GM18868 (cell line): ENCODE measurements at regions not wholly inside any gene's neighbourhood (a gene's known extent, or its start where the extent isn't known, plus 50 kb on each side); places are given as distances from the start of the nearest gene placed in this dataset.
"Not testable (repeated sequence)": the region's sequence is repeated elsewhere in the genome, so short reads cannot be mapped to it uniquely, and the experiment has no call there.

ENCODE experiments used
- ATAC-seq: cut with Tn5 transposase; IDR thresholded peaks from one replicate; pipeline ENCODE4 v1.9.1; 2021; ENCODE audit warnings: mild to moderate bottlenecking, moderate library complexity; ENCODE audit not compliant: unreplicated experiment

GRCh38 chr12:124707316-124707715, 139.9 kb upstream of the NCOR2 start:
- ATAC-seq = no peak

DNA sequence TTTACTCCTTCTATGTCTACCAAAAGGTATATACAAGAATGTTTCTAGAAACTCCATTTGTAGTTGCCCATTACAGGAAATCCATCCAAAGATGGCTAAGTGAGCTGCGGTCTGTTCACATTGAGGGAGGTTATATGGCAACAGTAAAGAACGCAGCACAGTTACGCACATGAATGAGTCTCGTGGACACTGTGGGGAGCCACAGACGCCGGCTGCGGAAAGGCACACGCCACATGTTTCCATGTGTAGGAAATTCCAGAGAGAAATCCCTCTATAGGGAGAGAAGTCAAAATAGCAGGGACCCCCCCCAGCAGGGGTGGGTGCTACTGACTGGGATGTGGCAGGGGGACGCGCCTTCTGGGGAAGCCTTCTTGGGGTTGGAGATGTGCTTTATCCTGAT, 139.0 kb upstream of the NCOR2 start:
- ATAC-seq = no peak

- ATAC-seq = no peak
Observed at GRCh38 chr12:124705545-124706138, 138.2 kb upstream of the NCOR2 start.

DNA sequence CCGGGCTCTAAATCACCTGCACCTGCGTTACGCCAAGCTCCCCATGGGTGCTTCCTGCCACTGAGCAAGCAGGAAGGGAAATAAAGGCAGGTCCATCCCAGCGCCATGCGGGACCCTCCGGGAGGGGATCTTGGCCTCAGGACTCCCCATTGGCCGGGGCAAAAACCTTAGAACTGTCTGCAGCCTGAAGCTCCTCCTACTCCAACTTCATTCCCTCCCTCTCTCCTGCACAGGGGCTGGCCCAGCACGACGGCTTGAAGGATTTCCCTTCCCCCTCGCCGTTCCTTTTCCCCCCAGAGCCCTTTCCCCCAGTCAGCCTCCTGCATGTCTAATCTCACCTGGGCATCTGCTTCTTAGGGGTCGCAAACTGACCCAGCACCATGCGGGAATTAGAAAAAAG, 137.2 kb upstream of the NCOR2 start:
- no peak for ATAC-seq

GRCh38 chr12:124703856-124704255, 136.4 kb upstream of the NCOR2 start:
- ATAC-seq = no peak

GRCh38 chr12:124702736-124703135, 135.3 kb upstream of the NCOR2 start:
- no peak for ATAC-seq

- ATAC-seq = no peak
Observed at GRCh38 chr12:124700810-124701592, 133.6 kb upstream of the NCOR2 start.

GRCh38 chr12:124699909-124700308, 132.5 kb upstream of the NCOR2 start:
- ATAC-seq = no peak

DNA sequence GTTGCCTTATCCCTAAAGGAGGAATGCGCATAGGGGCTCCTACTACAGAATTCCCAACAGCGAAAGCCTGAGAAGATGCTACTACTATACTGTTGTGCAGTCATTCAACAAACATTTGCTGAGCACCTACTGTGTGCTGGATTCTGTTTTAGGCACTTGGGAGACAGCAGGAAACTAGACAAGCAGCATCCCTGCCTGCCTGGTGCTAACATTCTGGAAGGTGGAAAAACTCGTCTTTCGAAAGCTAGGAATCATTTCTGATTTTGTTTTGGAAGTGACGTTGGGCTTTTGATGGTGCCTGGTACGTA, 131.5 kb upstream of the NCOR2 start:
- no peak for ATAC-seq

DNA sequence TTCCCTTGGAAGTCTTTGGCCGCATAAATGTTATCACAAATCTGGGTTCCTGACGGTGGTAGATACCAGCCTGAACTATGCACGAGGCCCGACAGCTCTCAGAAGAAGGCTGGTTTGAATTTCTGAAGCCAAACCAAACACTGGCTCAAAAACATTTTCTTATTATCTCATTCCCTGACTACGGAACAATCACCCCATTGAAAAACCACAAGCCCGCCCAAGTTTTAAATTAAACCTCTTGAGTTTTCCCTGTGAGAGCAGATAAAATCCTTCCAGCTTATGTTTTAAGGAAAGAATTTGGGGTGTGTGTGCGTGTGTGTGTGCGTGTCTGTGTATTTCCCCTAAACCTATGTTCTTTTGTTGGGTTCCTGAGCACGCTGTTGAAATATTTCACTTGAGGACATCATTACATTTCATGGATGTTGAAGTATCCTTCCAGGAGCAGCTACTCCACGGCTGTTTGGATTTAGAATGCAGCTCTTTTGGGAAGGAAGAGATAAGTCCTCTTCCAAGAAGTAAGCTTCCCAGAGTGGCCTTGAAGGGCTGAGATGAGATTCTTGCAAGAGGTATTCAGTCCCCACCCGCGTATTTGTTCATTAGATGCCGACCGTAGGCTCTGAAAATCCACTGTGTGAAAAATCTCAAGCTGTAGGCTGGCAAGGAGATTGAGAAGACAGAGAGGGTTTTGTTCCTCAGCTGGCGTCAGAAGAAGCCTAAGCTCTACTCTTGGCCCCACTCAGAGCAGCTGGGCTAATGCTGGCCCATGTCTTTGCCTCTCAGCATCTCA, 131.0 kb upstream of the NCOR2 start:
- no peak for ATAC-seq

DNA sequence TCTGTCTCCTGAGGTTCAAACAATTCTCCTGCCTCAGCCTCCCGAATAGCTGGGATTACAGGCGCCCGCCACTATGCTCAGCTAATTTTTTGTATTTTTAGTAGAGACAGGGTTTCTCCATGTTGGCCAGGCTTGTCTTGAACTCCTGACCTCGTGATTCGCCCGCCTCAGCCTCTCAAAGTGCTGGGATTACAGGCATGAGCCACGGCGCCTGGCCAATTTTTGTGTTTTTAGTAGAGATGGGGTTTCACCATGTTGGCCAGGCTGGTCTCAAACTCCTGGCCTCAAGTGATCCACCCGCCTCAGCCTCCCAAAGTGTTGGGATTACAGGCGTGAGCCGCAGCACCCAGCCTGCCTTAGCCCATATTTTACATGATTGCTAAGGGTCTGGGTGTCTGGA, 130.3 kb upstream of the NCOR2 start:
- not testable (repeated sequence) for ATAC-seq

DNA sequence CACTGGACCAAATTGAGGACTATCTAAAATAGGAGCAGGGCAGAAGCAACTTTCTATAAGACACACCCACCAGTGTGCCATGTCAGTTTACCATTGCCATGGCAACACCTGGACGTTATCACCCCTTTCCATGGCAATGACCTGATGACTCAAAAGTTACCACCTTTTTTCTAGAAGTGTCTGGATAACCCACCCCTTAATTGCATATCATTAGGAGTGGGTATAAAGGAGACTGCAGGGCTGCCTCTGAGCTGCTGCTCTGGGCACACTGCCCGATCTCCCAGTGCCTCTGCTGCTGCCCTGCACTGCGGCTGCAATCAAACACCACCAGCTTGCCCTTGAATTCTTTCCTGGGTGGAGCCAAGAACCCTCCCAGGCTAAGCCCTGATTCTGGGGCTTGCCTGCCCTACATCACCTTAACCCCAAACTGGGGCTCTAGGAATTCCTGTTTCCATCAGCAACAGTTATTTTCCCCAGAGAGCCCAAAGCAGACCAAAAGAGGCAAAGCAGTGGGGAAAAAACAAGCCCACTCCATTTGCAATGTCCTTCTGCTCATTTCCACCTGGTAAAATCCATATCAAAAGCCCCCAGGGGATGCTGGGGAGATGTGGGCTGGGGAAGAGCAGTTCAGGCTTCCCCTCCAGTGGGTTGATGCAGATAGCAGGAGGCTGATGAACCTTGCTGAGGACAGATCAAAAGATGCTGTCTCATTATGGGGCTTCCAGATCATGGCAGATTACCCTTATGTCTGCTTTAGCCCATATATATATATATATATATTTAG, 129.5 kb upstream of the NCOR2 start:
- ATAC-seq = no peak

DNA sequence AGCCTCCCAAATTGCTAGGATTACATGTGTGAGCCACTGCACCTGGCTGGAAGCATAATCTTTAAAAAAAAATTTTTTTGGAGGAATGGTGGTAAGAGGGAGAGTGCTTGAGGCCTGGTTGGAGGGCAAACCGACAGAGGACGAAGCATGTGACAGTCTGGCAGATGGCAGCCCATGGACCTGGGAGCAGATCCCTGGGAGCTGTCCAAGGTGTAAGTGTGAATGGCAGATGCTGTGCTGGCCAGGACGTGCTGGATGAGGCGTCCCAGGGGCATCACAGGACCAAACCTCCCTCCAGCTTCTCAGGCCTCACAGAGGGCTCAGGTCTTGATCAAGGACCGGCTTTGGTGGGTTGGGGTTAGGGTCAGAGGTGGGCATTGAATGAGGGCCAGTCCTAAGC, 128.4 kb upstream of the NCOR2 start:
- ATAC-seq = no peak

- no peak for ATAC-seq
Observed at GRCh38 chr12:124694846-124695497, 127.6 kb upstream of the NCOR2 start.

DNA sequence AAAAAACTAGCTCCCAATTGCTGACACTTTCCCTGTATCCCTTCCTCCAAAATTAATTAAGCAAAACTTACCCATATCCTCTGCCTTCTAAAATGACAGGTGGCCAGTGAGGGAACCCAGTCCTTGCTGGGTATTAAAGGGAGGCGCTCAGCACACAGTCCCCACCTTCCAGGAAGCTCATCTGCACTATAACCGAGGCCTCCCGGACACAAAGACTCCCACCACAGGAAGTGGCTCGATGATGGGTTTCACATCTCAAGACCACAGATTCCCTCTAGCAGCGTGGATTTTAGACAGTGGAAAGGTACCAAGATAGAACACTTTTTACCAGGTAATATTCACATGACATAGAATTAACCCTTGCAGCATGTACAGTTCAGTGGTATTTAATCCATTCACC, 126.8 kb upstream of the NCOR2 start:
- ATAC-seq = peak; percentile 55

GRCh38 chr12:124693111-124693723, 125.8 kb upstream of the NCOR2 start:
- ATAC-seq = no peak

- ATAC-seq = no peak
Observed at GRCh38 chr12:124692443-124692842, 125.0 kb upstream of the NCOR2 start.

- ATAC-seq = no peak
Observed at GRCh38 chr12:124691429-124691828, 124.0 kb upstream of the NCOR2 start.

DNA sequence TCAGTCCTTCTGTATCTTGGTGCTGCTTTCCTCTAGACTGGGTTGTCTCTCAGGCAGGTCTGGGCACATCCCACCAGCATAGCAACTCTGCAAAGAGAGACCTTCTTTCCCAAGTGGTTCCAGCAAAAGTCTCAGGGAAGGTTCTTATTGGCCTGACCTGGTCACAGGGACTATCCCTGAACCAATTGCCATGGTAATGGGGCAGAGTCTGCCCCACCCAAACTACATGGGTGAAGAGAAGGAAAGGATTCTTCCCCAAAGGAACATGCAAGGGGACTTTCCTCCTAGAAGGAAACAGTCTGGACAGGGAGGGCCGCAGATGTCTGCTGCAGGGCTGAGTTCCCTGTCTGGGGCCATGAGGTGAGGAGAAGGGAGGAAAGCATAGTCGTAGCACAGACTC, 122.2 kb upstream of the NCOR2 start:
- ATAC-seq = no peak

- no peak for ATAC-seq
Observed at GRCh38 chr12:124688356-124688992, 121.1 kb upstream of the NCOR2 start.
